ENCODE measurements at regions not wholly inside any gene's neighbourhood (a gene's known extent, or its start where the extent isn't known, plus 50 kb on each side); places are given as distances from the start of the nearest gene placed in this dataset.

- WGBS, 2 donors: 41 to 43% methylated on average over 2 of the region's 2 CpGs
- no peak for DNase-seq (ENCODE audit: low spot score in 2 of 2)
- no peak overlapping the region for H3K27ac ChIP-seq
- H3K4me3 ChIP-seq: no peak overlapping the region
- no peak for TF ChIP-seq POLR2A (IDR thresholded peaks at IDR 0.05)
- peak in 1 of 2 donors; percentile 21 for TF ChIP-seq EP300 (IDR thresholded peaks at IDR 0.05)
- no peak for TF ChIP-seq CTCF (IDR thresholded peaks at IDR 0.05)
- H3K4me1 ChIP-seq: peaks cover 0 to 12% (median 0%) of the 10 kb centered on the region in 4 donors
- H3K36me3 ChIP-seq: no peaks in the 10 kb centered on the region
- H3K9me3 ChIP-seq: peaks cover 0 to 24% (median 0%) of the 10 kb centered on the region in 4 donors
- H3K27me3 ChIP-seq: no peaks in the 10 kb centered on the region
Observed at GRCh38 chr15:31752065-31752762, 278.1 kb upstream of the CHRNA7 start.

GRCh38 chr15:31752905-31753304 is 277.4 kb upstream of the CHRNA7 start:
- Histone ChIP-seq H3K27me3 (no peaks in the 10 kb centered on the region), H3K4me1 (peaks cover 0 to 12% (median 0%) of the 10 kb centered on the region in 4 donors), H3K4me3 (no peak overlapping the region), H3K9me3 (peaks cover 0 to 20% (median 0%) of the 10 kb centered on the region in 4 donors), H3K27ac (no peak overlapping the region), H3K36me3 (no peaks in the 10 kb centered on the region)
- WGBS, 2 donors: 65 to 68% methylated on average over 3 of the region's 3 CpGs
- DNase-seq (ENCODE audit: low spot score in 2 of 2): no peak
- TF ChIP-seq CTCF (IDR thresholded peaks at IDR 0.05) (no peak), POLR2A (IDR thresholded peaks at IDR 0.05) (no peak), EP300 (IDR thresholded peaks at IDR 0.05) (no peak)

- H3K36me3 ChIP-seq: no peaks in the 10 kb centered on the region
- H3K27ac ChIP-seq: no peak overlapping the region
- TF ChIP-seq CTCF (IDR thresholded peaks at IDR 0.05): no peak
- no peak for TF ChIP-seq POLR2A (IDR thresholded peaks at IDR 0.05)
- TF ChIP-seq EP300 (IDR thresholded peaks at IDR 0.05): no peak
- peaks cover 0 to 10% (median 0%) of the 10 kb centered on the region in 4 donors for H3K9me3 ChIP-seq
- H3K27me3 ChIP-seq: no peaks in the 10 kb centered on the region
- H3K4me1 ChIP-seq: no peaks in the 10 kb centered on the region
- DNase-seq (ENCODE audit: low spot score in 2 of 2): peak; percentile 20 to 27
- WGBS, 2 donors: 28 to 32% methylated on average over 5 of the region's 5 CpGs
- H3K4me3 ChIP-seq: no peak overlapping the region
Observed at GRCh38 chr15:31758126-31758525, 272.2 kb upstream of the CHRNA7 start.

- no peak overlapping the region for H3K27ac ChIP-seq
- H3K4me1 ChIP-seq: no peaks in the 10 kb centered on the region
- H3K27me3 ChIP-seq: no peaks in the 10 kb centered on the region
- H3K9me3 ChIP-seq: no peaks in the 10 kb centered on the region
- H3K36me3 ChIP-seq: no peaks in the 10 kb centered on the region
- 92 to 96% methylated on average over 13 of the region's 13 CpGs for WGBS, 2 donors
- no peak for DNase-seq (ENCODE audit: low spot score in 2 of 2)
- TF ChIP-seq CTCF (IDR thresholded peaks at IDR 0.05) (no peak), EP300 (IDR thresholded peaks at IDR 0.05) (no peak), POLR2A (IDR thresholded peaks at IDR 0.05) (no peak)
- no peak overlapping the region for H3K4me3 ChIP-seq
Observed at GRCh38 chr15:31768055-31768454, 262.3 kb upstream of the CHRNA7 start.

GRCh38 chr15:31774045-31774444 is 256.3 kb upstream of the CHRNA7 start:
- H3K36me3 ChIP-seq: no peaks in the 10 kb centered on the region
- H3K4me1 ChIP-seq: no peaks in the 10 kb centered on the region
- no peak overlapping the region for H3K27ac ChIP-seq
- TF ChIP-seq POLR2A (IDR thresholded peaks at IDR 0.05) (no peak), EP300 (IDR thresholded peaks at IDR 0.05) (no peak), CTCF (IDR thresholded peaks at IDR 0.05) (no peak)
- 47 to 56% methylated on average over 5 of the region's 5 CpGs for WGBS, 2 donors
- H3K27me3 ChIP-seq: no peaks in the 10 kb centered on the region
- no peak for DNase-seq (ENCODE audit: low spot score in 2 of 2)
- peaks cover 0 to 3% (median 0%) of the 10 kb centered on the region in 4 donors for H3K9me3 ChIP-seq
- H3K4me3 ChIP-seq: no peak overlapping the region
